ENCODE measurements at regions not wholly inside any gene's neighbourhood (a gene's known extent, or its start where the extent isn't known, plus 50 kb on each side); places are given as distances from the start of the nearest gene placed in this dataset.

DNA sequence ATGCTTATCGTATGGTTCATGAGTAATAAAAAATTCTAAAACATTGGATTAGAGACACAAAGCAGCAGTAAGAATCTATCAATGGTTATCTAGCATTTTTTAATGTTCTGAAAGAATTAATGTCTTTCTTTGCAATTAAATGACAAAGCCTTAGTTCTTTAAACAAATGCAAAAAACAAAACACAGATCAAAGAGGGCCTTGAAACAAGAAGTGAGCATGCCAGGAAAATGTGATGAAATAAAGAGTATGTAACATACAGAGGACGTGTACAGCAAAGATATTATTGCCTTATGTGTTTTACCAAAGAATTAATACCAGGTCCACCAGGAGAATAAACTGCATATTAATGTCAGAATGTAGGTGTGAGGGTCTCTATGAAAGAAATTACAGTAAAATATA lies 812.3 kb upstream of the GRAMD2B start:
- TF ChIP-seq, protein P1, sequence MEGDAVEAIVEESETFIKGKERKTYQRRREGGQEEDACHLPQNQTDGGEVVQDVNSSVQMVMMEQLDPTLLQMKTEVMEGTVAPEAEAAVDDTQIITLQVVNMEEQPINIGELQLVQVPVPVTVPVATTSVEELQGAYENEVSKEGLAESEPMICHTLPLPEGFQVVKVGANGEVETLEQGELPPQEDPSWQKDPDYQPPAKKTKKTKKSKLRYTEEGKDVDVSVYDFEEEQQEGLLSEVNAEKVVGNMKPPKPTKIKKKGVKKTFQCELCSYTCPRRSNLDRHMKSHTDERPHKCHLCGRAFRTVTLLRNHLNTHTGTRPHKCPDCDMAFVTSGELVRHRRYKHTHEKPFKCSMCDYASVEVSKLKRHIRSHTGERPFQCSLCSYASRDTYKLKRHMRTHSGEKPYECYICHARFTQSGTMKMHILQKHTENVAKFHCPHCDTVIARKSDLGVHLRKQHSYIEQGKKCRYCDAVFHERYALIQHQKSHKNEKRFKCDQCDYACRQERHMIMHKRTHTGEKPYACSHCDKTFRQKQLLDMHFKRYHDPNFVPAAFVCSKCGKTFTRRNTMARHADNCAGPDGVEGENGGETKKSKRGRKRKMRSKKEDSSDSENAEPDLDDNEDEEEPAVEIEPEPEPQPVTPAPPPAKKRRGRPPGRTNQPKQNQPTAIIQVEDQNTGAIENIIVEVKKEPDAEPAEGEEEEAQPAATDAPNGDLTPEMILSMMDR (IDR thresholded peaks at IDR 0.05; ENCODE audit: insufficient read depth, low read length, poor library complexity, severe bottlenecking) = no peak
- DNase-seq (ENCODE audit: low read depth) = no peak

DNA sequence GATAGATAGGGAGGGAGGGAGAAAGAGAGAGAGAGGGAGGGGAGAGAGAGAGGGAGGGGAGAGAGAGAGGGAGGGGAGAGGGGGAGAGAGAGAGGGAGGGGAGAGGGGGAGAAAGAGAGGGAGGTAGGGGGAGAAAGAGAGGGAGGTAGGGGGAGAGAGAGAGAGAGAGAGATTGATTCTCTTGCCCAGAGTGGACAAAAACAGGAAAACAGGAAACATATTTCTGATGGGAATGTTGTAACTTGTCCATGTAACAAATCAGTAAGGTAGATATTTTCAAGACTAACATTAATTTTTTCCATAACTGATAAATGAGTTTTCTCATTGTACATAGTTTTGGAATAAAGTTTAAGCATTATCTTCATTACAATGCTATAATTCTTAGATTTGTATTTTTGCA lies 811.7 kb upstream of the GRAMD2B start:
- H3K27me3 ChIP-seq (ENCODE audit: control insufficient read depth, insufficient read depth, low read length) = no peaks in the 10 kb centered on the region
- no peak overlapping the region for H3K4me3 ChIP-seq (ENCODE audit: low read depth, low read length)
- TF ChIP-seq, protein P1 (IDR thresholded peaks at IDR 0.05; ENCODE audit: insufficient read depth, low read length, poor library complexity, severe bottlenecking) = no peak
- no peak for DNase-seq (ENCODE audit: low read depth)
- no peaks in the 10 kb centered on the region for H3K36me3 ChIP-seq (ENCODE audit: control insufficient read depth, insufficient read depth, low read length)

More for the DNA sequence above, 812.3 kb upstream of the GRAMD2B start:
- H3K36me3 ChIP-seq (ENCODE audit: control insufficient read depth, insufficient read depth, low read length) = no peaks in the 10 kb centered on the region
- H3K4me3 ChIP-seq (ENCODE audit: low read depth, low read length) = no peak overlapping the region
- no peaks in the 10 kb centered on the region for H3K27me3 ChIP-seq (ENCODE audit: control insufficient read depth, insufficient read depth, low read length)

DNA sequence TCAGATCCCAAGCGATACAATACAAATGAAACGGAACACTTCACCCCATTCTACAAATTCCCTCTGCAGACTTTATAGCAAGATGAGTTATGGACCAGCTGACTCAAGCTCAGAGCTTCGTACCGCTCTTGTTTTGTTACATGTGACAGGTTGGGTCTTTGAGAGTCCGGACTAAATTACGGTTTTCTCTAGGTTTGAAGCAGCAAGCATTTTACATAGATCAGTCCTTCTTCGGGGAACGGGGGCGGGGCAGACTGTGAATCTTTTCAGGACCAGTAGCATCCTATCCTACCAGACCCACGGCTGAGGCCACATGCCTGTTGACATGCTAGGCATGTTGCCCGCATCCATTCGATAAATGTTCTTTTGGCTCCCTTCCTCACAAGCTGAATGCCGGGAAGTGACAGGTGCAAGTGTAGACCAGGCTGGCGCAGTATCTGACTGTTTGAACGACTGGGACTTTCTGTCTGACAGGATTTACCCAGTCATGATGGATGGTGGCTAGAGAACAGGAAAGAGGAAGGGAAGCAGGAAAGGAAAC lies 811.0 kb upstream of the GRAMD2B start:
- TF ChIP-seq, protein P1 (IDR thresholded peaks at IDR 0.05; ENCODE audit: insufficient read depth, low read length, poor library complexity, severe bottlenecking) = no peak
- DNase-seq (ENCODE audit: low read depth) = no peak
- no peak overlapping the region for H3K4me3 ChIP-seq (ENCODE audit: low read depth, low read length)

DNA sequence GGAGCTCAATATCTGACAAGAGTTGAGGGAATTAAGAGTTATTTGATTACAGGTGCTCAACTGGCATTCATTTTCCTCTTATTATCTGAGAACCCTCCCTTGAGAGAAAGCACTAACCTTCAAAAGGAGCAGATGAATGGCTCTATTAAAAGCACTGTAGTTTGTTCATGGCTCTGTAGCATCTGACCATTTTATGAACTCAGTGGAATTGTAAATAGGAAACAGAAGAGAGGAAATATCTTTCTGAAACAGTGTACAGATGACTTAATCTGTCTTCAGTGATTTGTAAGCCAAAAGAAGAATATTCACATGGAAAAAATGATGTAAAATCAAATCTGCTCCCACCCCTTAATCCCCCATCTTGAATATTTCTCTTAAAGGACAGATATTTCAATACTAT lies 810.4 kb upstream of the GRAMD2B start:
- no peak for DNase-seq (ENCODE audit: low read depth)
- no peaks in the 10 kb centered on the region for H3K36me3 ChIP-seq (ENCODE audit: control insufficient read depth, insufficient read depth, low read length)
- TF ChIP-seq, protein P1 (IDR thresholded peaks at IDR 0.05; ENCODE audit: insufficient read depth, low read length, poor library complexity, severe bottlenecking) = no peak
- no peaks in the 10 kb centered on the region for H3K27me3 ChIP-seq (ENCODE audit: control insufficient read depth, insufficient read depth, low read length)
- no peak overlapping the region for H3K4me3 ChIP-seq (ENCODE audit: low read depth, low read length)

More for the DNA sequence above, 811.0 kb upstream of the GRAMD2B start:
- H3K27me3 ChIP-seq (ENCODE audit: control insufficient read depth, insufficient read depth, low read length) = no peaks in the 10 kb centered on the region
- no peaks in the 10 kb centered on the region for H3K36me3 ChIP-seq (ENCODE audit: control insufficient read depth, insufficient read depth, low read length)

DNA sequence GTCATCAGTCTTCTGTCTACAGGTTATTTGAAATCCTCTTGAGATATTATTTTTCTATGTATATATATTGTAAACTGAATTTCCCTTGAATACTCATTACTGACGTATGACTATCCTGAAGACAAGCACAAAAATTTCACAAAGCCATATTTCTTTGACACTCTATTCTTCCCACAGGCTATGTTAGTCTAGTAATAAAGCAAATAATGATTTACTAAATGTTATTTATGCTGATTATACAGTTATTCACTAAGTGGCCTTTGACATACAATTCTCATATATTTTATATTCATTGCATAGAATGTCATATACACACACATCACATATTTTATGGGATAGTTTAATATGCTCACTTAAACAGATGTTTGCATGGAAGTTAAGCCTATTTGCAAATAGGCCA lies 793.0 kb upstream of the GRAMD2B start:
- TF ChIP-seq, protein P1 (IDR thresholded peaks at IDR 0.05; ENCODE audit: insufficient read depth, low read length, poor library complexity, severe bottlenecking) = no peak
- no peaks in the 10 kb centered on the region for H3K36me3 ChIP-seq (ENCODE audit: control insufficient read depth, insufficient read depth, low read length)
- no peak overlapping the region for H3K4me3 ChIP-seq (ENCODE audit: low read depth, low read length)
- no peaks in the 10 kb centered on the region for H3K27me3 ChIP-seq (ENCODE audit: control insufficient read depth, insufficient read depth, low read length)
- DNase-seq (ENCODE audit: low read depth) = no peak

GRCh38 chr5:125633523-125633922 lies 789.7 kb upstream of the GRAMD2B start:
- Histone ChIP-seq H3K36me3 (ENCODE audit: control insufficient read depth, insufficient read depth, low read length) (no peaks in the 10 kb centered on the region), H3K4me3 (ENCODE audit: low read depth, low read length) (no peak overlapping the region), H3K27me3 (ENCODE audit: control insufficient read depth, insufficient read depth, low read length) (no peaks in the 10 kb centered on the region)
- TF ChIP-seq, protein P1 (IDR thresholded peaks at IDR 0.05; ENCODE audit: insufficient read depth, low read length, poor library complexity, severe bottlenecking) = no peak
- no peak for DNase-seq (ENCODE audit: low read depth)

Measured in kidney epithelial cell (primary cell).